SK-N-SH (cell line): ENCODE measurements at regions not wholly inside any gene's neighbourhood (a gene's known extent, or its start where the extent isn't known, plus 50 kb on each side); places are given as distances from the start of the nearest gene placed in this dataset.

ENCODE experiments used
- CTCF ChIA-PET: fragments of 300-600, 350-600 bp; formaldehyde crosslinking; extraction: SDS; loops from one replicate; lab custom pipeline; 2021; lab: Yijun Ruan, JAX
- POLR2A ChIA-PET: fragments of 350-600 bp; sonication (Branson Sonifier 250); formaldehyde crosslinking; extraction: SDS; loops from one replicate; lab custom pipeline; 2020; ENCODE audit warnings: antibody characterized with exemption, inconsistent platforms; lab: Yijun Ruan, JAX
- DNase-seq: peaks from one replicate; pipeline ENCODE4 v3.0.0; 2012
- H2AFZ ChIP-seq: fragments of 200-600 bp; sonication (generic); 2 replicates; pipeline ENCODE4 v1.8.1; 2016; ENCODE audit warnings: antibody characterized with exemption, mild to moderate bottlenecking, low read depth
- H3F3A ChIP-seq: fragments of 200-600 bp; sonication (generic); replicated peaks from 2 replicates; pipeline ENCODE3; 2016; ENCODE audit warnings: antibody characterized with exemption, mild to moderate bottlenecking; ENCODE audit not compliant: insufficient read depth
- H3K27ac ChIP-seq, 2 experiments: fragments of 200-500 bp in 1 of 2; fragments of 200-600 bp in 1 of 2; sonication (Bioruptor generic) in 1 of 2; sonication (generic), shearing (Covaris generic) in 1 of 2; 2 replicates each; pipeline versions ENCODE4 v1.5.1 to v1.6.1; 2014 to 2016; ENCODE audit warnings: low read depth in 2 of 2, inconsistent platforms in 1 of 2, low read length in 1 of 2, mild to moderate bottlenecking in 1 of 2, mixed read lengths in 1 of 2
- H3K27me3 ChIP-seq: fragments of 200-600 bp; sonication (generic), shearing (Covaris generic); 2 replicates; pipeline ENCODE4 v1.6.1; 2016; ENCODE audit warnings: mixed run types; ENCODE audit not compliant: insufficient read depth
- H3K36me3 ChIP-seq, 2 experiments: fragments of 200-500 bp in 1 of 2; fragments of 200-600 bp in 1 of 2; sonication (Bioruptor generic) in 1 of 2; sonication (generic) in 1 of 2; replicated peaks in 1 of 2; 2 replicates each; pipeline versions ENCODE3 to v1.5.1; 2014 to 2016; ENCODE audit warnings: low read length in 1 of 2, mild to moderate bottlenecking in 1 of 2; ENCODE audit not compliant: insufficient read depth in 2 of 2, control insufficient read depth in 1 of 2
- H3K4me1 ChIP-seq, 2 experiments: fragments of 200-500 bp in 1 of 2; fragments of 200-600 bp in 1 of 2; sonication (Bioruptor generic) in 1 of 2; sonication (generic), shearing (Covaris generic) in 1 of 2; 2 replicates each; pipeline versions ENCODE4 v1.5.1 to v1.6.1; 2014 to 2016; ENCODE audit warnings: low read depth in 1 of 2, low read length in 1 of 2, mixed run types in 1 of 2; ENCODE audit not compliant: insufficient read depth in 2 of 2, control insufficient read depth in 1 of 2
- H3K4me2 ChIP-seq: fragments of 200-600 bp; sonication (generic), shearing (Covaris generic); 2 replicates; pipeline ENCODE4 v1.6.1; 2017; ENCODE audit warnings: mixed run types
- H3K4me3 ChIP-seq, 2 experiments: fragments of 200-500 bp in 1 of 2; fragments of 200-600 bp in 1 of 2; sonication (Bioruptor generic) in 1 of 2; sonication (generic), shearing (Covaris generic) in 1 of 2; 2 replicates each; pipeline versions ENCODE4 v1.5.1 to v1.8.1; 2014 to 2016; ENCODE audit warnings: low read depth in 2 of 2, inconsistent platforms in 1 of 2, low read length in 1 of 2, mild to moderate bottlenecking in 1 of 2, mixed read lengths in 1 of 2, moderate library complexity in 1 of 2
- H3K79me2 ChIP-seq: fragments of 200-600 bp; sonication (generic); 2 replicates; pipeline ENCODE4 v1.8.1; 2017; ENCODE audit warnings: mild to moderate bottlenecking; ENCODE audit not compliant: insufficient read depth
- H3K9ac ChIP-seq: fragments of 200-600 bp; sonication (generic); 2 replicates; pipeline ENCODE4 v1.6.1; 2017; ENCODE audit warnings: mixed run types
- H3K9me2 ChIP-seq: fragments of 200-600 bp; sonication (generic); 2 replicates; pipeline ENCODE4 v1.6.1; 2017; ENCODE audit warnings: mixed run types
- H3K9me3 ChIP-seq: fragments of 200-600 bp; sonication (generic); 2 replicates; pipeline ENCODE4 v1.6.1; 2017; ENCODE audit warnings: mixed run types, mild to moderate bottlenecking, moderate library complexity
- H4K20me1 ChIP-seq: fragments of 200-600 bp; sonication (generic); 2 replicates; pipeline ENCODE4 v1.6.1; 2017; ENCODE audit warnings: mild to moderate bottlenecking, mixed run types; ENCODE audit not compliant: insufficient read depth
- EP300 ChIP-seq, 2 experiments: IDR thresholded peaks; 2 replicates each; pipeline versions ENCODE4 v1.4.0 to v1.6.1; 2012; ENCODE audit warnings: borderline replicate concordance in 1 of 2, low read depth in 1 of 2, low read length in 1 of 2
- EZH2phosphoT487 ChIP-seq: fragments of 200-600 bp; sonication (generic); IDR thresholded peaks from 2 replicates; pipeline ENCODE4 v1.6.1; 2017; ENCODE audit warnings: low read depth, mixed run types, mild to moderate bottlenecking, antibody characterized with exemption, moderate library complexity, borderline replicate concordance
- FOSL2 ChIP-seq: IDR thresholded peaks from 2 replicates; pipeline ENCODE4 v1.4.0; 2012; ENCODE audit warnings: low read depth, mild to moderate bottlenecking, moderate library complexity, borderline replicate concordance
- JUND ChIP-seq: IDR thresholded peaks from 2 replicates; pipeline ENCODE4 v1.4.0; 2012
- MXI1 ChIP-seq: IDR thresholded peaks from 2 replicates; pipeline ENCODE4 v1.6.1; 2012; ENCODE audit warnings: mild to moderate bottlenecking, low read depth, low read length, improper control_type of control experiment
- NFIC ChIP-seq: IDR thresholded peaks from 2 replicates; pipeline ENCODE4 v1.4.0; 2012; ENCODE audit warnings: borderline replicate concordance
- REST ChIP-seq: IDR thresholded peaks from 2 replicates; pipeline ENCODE4 v1.6.1; 2012; ENCODE audit warnings: mild to moderate bottlenecking, low read depth, low read length, moderate library complexity
- RFX5 ChIP-seq: IDR thresholded peaks from 2 replicates; pipeline ENCODE4 v1.6.1; 2012; ENCODE audit warnings: mild to moderate bottlenecking, improper control_type of control experiment, low read length
- RXRA ChIP-seq: IDR thresholded peaks from 2 replicates; pipeline ENCODE4 v1.4.0; 2012; ENCODE audit warnings: low read depth, mild to moderate bottlenecking, borderline replicate concordance
- SIN3A ChIP-seq: IDR thresholded peaks from 2 replicates; pipeline ENCODE4 v1.6.1; 2012; ENCODE audit warnings: low read depth, mild to moderate bottlenecking, low read length, moderate library complexity, borderline replicate concordance
- SMC3 ChIP-seq: IDR thresholded peaks from 2 replicates; pipeline ENCODE4 v1.6.1; 2012; ENCODE audit warnings: low read depth, low read length, improper control_type of control experiment
- WGBS: methylation state at CpG from one replicate; pipeline ENCODE4 v1.1.6; 2017; ENCODE audit warnings: low lambda C conversion rate; 5-methylcytosine and 5-hydroxymethylcytosine counted together
- TF ChIP-seq, protein P1 (sequence below): fragments of 150-350 bp; IDR thresholded peaks from 2 replicates; pipeline ENCODE4 v1.6.1; 2017; ENCODE audit warnings: antibody characterized with exemption, low read length, low read depth, borderline replicate concordance
- TF ChIP-seq, protein P2 (sequence below): fragments of 150-350 bp; IDR thresholded peaks from 2 replicates; pipeline ENCODE4 v1.6.1; 2016; ENCODE audit warnings: mild to moderate bottlenecking, low read depth, low read length
- TF ChIP-seq, protein P3 (sequence below): IDR thresholded peaks from 2 replicates; pipeline ENCODE4 v1.4.0; 2012; ENCODE audit warnings: low read depth
- TF ChIP-seq, protein P4 (sequence below): fragments of 200-600 bp; sonication (generic); IDR thresholded peaks from 2 replicates; pipeline ENCODE4 v1.6.1; 2017; ENCODE audit warnings: antibody characterized with exemption, mild to moderate bottlenecking, moderate library complexity

DNA sequence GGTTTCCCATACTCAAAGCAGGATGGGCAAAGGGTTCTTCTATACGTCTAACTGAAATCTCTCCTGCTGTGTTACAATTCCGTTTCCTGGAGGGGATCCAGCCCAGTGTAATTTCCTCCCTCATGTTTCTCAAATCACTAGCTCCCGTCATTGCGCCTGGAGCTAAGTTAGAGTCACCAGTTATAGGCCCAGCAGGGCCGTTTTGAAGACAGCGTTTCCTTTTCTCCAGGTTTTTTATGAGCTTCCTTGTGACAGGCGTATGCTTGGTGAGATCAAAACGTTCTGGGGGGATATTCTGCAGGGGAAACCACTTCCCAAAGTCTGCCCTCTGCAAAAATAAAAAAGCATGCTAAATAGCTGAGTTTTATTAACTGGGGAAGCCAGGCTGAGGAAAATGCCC lies 53.0 kb upstream of the WWC1 start:
- Histone ChIP-seq H3K4me2 (no peak overlapping the region), H3K27ac (no peak overlapping the region), H3K9me3 (no peaks in the 10 kb centered on the region), H3K9me2 (no peaks in the 10 kb centered on the region), H3F3A (no peaks in the 10 kb centered on the region), H3K4me3 (no peak overlapping the region), H4K20me1 (no peaks in the 10 kb centered on the region), H2AFZ (no peak overlapping the region), H3K79me2 (no peaks in the 10 kb centered on the region), H3K36me3 (no peaks in the 10 kb centered on the region), H3K9ac (no peak overlapping the region), H3K4me1 (peaks cover 0 to 2% of the 10 kb centered on the region in 2 experiments; a peak in 1 of 4 replicates), H3K27me3 (no peaks in the 10 kb centered on the region)
- TF ChIP-seq MXI1 (no peak), SIN3A (no peak), RXRA (no peak)
- TF ChIP-seq, protein P1, sequence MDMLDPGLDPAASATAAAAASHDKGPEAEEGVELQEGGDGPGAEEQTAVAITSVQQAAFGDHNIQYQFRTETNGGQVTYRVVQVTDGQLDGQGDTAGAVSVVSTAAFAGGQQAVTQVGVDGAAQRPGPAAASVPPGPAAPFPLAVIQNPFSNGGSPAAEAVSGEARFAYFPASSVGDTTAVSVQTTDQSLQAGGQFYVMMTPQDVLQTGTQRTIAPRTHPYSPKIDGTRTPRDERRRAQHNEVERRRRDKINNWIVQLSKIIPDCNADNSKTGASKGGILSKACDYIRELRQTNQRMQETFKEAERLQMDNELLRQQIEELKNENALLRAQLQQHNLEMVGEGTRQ = no peak
- TF ChIP-seq, protein P2, sequence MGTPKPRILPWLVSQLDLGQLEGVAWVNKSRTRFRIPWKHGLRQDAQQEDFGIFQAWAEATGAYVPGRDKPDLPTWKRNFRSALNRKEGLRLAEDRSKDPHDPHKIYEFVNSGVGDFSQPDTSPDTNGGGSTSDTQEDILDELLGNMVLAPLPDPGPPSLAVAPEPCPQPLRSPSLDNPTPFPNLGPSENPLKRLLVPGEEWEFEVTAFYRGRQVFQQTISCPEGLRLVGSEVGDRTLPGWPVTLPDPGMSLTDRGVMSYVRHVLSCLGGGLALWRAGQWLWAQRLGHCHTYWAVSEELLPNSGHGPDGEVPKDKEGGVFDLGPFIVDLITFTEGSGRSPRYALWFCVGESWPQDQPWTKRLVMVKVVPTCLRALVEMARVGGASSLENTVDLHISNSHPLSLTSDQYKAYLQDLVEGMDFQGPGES = no peak
- WGBS = 77% methylated on average over 8 of the region's 8 CpGs
- CTCF ChIA-PET = interaction anchor here (1.1 kb wide), 1 partner anchor 18 kb away, joined by 3 read pairs; no protein-coding TSS in a partner anchor
- POLR2A ChIA-PET = no interaction called here
- no peak for DNase-seq

DNA sequence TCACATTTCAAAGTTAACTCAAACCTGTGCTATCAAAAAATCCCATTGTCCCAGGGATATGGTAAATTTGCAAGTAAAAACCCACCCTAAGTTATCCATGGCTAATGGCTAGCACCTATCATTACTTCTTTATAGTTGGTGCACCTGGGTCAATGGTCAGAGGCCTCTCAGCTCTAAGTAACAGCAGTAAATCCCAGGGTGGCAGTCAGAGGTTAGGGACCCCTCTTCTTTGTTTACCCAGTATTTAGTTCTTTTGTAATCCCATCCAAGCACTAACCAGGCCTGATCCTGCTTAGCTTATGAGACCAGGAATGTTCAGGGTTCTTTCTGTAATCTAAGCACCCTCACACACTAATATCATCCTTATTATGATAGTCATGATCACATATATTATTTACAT lies 52.1 kb upstream of the WWC1 start:
- Histone ChIP-seq H3K27me3 (no peaks in the 10 kb centered on the region), H3K4me2 (no peak overlapping the region), H3K36me3 (no peaks in the 10 kb centered on the region), H2AFZ (no peak overlapping the region), H3K4me3 (no peak overlapping the region), H3F3A (no peaks in the 10 kb centered on the region), H3K9ac (no peak overlapping the region), H4K20me1 (no peaks in the 10 kb centered on the region), H3K9me3 (no peaks in the 10 kb centered on the region), H3K79me2 (no peaks in the 10 kb centered on the region), H3K4me1 (peaks cover 0 to 2% of the 10 kb centered on the region in 2 experiments; a peak in 1 of 4 replicates), H3K27ac (no peak overlapping the region), H3K9me2 (no peaks in the 10 kb centered on the region)
- no peak for DNase-seq
- TF ChIP-seq EZH2phosphoT487 = no peak
- TF ChIP-seq, protein P1 = no peak
- no peak for TF ChIP-seq EP300 (IDR thresholded peaks at IDR 0.05; ENCODE audit: borderline replicate concordance in 1 of 2, low read depth in 1 of 2, low read length in 1 of 2)
- no peak for TF ChIP-seq REST
- no peak for TF ChIP-seq JUND
- TF ChIP-seq, protein P3, sequence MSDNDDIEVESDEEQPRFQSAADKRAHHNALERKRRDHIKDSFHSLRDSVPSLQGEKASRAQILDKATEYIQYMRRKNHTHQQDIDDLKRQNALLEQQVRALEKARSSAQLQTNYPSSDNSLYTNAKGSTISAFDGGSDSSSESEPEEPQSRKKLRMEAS = no peak
- no peak for TF ChIP-seq RFX5
- TF ChIP-seq FOSL2 = no peak
- TF ChIP-seq, protein P4, sequence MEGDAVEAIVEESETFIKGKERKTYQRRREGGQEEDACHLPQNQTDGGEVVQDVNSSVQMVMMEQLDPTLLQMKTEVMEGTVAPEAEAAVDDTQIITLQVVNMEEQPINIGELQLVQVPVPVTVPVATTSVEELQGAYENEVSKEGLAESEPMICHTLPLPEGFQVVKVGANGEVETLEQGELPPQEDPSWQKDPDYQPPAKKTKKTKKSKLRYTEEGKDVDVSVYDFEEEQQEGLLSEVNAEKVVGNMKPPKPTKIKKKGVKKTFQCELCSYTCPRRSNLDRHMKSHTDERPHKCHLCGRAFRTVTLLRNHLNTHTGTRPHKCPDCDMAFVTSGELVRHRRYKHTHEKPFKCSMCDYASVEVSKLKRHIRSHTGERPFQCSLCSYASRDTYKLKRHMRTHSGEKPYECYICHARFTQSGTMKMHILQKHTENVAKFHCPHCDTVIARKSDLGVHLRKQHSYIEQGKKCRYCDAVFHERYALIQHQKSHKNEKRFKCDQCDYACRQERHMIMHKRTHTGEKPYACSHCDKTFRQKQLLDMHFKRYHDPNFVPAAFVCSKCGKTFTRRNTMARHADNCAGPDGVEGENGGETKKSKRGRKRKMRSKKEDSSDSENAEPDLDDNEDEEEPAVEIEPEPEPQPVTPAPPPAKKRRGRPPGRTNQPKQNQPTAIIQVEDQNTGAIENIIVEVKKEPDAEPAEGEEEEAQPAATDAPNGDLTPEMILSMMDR = no peak
- TF ChIP-seq NFIC = no peak
- no peak for TF ChIP-seq SMC3
- no peak for TF ChIP-seq RXRA
- ChIA-PET CTCF (no interaction called here), POLR2A (no interaction called here)
